HG02678 (cell line): ENCODE measurements at regions not wholly inside any gene's neighbourhood (a gene's known extent, or its start where the extent isn't known, plus 50 kb on each side); places are given as distances from the start of the nearest gene placed in this dataset.
"Not testable (repeated sequence)": the region's sequence is repeated elsewhere in the genome, so short reads cannot be mapped to it uniquely, and the experiment has no call there.

Source experiments
- ATAC-seq: cut with Tn5 transposase; IDR thresholded peaks from one replicate; pipeline ENCODE4 v1.9.1; 2021; ENCODE audit warnings: mild to moderate bottlenecking, moderate library complexity; ENCODE audit not compliant: unreplicated experiment

DNA sequence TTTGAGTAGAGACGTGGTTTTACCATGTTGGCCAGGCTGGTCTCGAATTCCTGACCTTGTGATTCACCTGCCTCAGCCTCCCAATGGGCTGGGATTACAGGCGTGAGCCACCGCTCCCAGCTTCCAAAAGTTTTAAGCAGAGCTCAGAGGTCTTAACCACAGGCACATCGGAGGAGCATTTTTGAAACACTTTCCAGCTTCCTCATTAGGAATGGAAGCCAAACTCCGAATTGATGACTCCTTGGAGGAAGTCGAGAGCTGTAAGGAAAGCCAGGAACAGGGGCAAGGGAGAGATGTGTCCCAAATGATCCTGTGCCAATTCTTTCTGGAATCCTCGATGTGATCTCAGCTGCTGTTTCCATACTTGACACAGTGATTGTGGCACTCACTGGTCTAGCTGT lies 56.2 kb upstream of the CCZ1B start:
- ATAC-seq: not testable (repeated sequence)

DNA sequence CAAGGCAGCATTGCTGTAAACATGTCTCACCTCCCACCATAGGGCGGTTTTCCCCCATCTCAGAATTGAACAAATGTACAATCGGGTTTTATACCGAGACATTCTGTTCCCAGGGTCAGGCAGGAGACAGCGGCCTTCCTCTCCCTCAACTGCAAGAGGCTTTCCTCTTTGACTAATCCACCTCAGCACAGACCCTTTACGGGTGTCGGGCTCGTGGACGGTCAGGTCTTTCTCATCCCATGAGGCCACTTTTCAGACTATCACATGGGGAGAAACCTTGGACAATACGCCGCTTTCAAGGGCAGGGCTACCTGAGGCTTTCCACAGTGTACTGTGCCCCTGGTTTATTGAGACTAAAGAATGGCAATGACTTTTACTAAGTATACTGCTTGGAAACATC lies 57.7 kb upstream of the CCZ1B start:
- ATAC-seq: not testable (repeated sequence)

DNA sequence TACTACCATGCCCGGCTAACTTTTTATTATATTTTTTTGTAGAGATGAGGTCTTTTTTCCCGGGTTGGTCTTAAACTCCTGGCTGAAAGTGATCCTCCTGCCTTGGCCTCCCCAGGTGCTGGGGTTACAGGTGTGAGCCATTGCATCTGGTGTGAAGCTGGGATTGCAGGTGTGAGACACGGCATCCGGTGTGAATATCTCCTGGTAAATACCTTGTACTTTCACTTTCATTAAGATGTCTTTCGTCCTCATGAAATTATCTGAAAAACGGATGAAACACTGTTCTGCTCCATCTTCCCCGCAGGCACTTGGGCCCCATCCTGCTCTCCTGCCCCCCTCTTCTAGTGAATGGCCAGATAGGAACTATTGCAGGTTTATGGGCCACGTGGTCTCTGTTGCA lies 60.1 kb upstream of the CCZ1B start:
- ATAC-seq: no peak

DNA sequence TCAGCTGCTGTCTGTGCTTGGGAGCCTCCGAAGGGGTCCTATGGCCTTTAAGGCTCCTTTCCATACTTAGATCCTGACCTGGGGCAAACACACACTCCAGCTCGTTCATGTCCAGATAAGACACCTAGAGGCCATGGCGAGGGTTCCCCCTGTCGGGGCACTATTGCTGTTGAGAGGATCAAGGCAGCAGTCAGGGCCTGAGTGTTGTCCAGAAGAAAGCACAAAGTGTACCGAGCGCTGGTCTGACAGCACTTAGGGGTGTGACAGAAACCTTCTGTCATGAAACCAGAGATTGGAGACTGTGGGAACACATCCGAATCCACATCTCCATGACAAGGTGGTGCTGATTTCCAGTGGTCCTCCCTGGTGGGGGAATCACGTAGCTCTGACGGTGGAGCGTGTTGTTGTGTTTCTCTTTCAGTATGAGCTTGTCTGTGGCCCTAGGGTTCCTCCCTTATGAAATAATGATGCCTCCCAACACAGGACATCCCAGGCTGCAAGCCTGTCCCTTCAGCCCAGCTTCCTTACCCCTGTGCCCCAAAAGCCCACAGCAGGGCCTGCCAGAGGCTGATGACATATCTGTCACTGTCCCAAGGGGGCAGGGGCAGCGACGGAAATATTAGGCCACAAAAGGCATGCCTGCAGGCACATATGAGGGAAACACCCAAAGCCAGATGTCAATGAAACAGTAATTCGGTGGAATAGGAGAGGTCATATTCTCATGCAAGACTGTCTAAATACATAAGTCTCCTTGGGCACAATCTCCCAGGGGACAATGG lies 62.4 kb upstream of the CCZ1B start:
- ATAC-seq: not testable (repeated sequence)

DNA sequence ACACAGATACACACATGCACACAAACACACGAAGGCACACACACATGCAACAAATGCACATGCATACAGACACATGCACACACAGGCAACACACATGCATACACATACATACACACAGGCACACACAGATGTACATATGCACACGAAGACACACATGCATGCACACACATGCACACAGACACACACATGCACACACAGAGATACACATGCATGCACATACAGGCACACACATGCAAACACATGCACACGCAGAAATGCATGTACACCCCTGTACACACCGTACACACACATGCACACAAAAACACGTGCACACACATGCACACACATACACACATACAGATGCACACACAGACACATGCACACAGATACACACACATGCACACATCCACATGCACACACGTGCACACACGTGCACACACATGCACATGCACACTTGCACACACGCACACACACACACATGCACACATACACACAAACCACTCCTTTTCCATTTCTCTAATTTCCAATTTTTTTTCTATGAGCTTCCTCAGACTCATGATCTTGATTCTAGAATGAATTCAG lies 63.3 kb upstream of the CCZ1B start:
- no peak for ATAC-seq

DNA sequence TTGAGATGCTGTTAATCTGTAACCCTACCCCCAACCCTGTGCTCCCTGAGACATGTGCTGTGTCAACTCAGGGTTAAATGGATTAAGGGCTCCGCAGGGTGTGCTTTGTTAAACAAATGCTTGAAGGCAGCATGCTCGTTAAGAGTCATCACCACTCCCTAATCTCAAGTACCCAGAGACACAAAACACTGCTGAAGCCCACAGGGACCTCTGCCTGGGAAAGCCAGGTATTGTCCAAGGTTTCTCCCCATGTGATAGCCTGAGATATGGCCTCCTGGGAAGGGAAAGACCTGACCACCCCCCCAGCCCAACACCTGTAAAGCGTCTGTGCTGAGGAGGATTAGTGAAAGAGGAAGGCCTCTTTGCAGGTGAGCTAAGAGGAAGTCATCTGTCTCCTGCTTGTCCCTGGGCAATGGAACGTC lies 76.0 kb upstream of the CCZ1B start:
- ATAC-seq: not testable (repeated sequence)

DNA sequence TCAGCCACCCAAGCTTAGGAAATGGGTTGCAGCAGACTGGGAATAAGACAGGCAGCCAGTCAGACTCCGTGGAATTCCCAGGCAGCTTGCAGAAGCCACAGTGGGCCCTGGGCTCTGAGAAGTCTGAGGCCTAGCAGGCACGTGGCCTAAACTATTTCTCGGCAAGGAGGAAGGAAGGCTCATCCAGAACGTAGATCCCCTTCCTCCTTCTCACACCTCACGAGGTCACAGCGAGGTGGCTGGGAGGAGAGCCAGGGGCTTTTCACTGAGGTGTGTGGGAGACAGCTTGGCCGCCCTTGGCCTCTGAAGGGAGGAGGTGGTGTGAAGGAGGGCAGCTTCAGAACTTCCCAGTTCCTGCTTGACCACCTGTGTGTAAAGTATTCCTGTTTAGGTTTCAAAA lies 77.2 kb upstream of the CCZ1B start:
- not testable (repeated sequence) for ATAC-seq

DNA sequence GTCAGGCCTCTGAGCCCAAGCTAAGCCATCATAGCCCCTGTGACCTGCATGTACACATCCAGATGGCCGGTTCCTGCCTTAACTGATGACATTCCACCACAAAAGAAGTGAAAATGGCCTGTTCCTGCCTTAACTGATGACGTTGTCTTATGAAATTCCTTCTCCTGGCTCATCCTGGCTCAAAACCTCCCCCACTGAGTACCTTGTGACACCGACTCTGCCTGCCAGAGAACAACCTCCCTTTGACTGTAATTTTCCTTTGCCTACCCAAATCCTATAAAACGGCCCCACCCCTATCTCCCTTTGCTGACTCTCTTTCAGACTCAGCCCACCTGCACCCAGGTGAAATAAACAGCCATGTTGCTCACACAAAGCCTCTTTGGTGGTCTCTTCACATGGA lies 77.7 kb upstream of the CCZ1B start:
- ATAC-seq: not testable (repeated sequence)

DNA sequence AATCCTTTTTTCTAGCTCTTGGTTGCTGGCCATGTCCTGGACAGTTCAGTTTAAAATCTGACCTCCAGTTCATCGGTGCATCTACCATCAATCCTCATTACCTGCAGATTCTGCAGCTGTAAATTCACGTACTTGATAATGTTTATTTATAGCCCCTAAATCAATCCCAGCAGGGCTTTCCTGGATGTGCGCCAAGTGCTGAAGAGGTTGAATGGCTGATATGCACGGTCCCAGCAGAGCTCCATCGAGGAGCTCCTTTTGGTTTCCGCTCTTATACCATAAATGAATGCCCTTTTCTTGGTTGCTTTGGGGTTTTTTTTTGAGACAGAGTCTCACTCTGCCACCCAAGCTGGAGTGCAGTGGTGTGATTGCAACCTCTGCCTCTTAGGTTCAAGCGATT lies 91.2 kb upstream of the CCZ1B start:
- ATAC-seq: no peak

DNA sequence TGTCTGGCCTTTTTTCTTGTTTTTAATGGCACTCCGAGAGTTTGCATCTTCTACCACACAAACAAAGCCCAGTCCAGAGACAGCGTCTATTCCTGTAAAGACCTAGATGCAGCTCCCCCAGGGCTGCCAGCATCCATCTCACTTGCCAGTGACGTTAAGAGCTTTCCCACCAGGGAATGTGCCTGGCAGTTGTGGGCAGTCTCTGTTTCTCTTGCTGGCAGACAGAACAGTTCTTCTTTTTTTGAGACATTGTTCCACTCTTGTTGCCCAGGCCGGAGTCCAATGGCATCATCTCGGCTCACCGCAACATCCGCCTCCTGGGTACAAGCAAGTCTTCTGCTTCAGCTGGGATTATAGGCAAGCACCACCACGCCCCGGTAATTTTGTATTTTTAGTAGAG lies 93.1 kb upstream of the CCZ1B start:
- ATAC-seq: not testable (repeated sequence)

DNA sequence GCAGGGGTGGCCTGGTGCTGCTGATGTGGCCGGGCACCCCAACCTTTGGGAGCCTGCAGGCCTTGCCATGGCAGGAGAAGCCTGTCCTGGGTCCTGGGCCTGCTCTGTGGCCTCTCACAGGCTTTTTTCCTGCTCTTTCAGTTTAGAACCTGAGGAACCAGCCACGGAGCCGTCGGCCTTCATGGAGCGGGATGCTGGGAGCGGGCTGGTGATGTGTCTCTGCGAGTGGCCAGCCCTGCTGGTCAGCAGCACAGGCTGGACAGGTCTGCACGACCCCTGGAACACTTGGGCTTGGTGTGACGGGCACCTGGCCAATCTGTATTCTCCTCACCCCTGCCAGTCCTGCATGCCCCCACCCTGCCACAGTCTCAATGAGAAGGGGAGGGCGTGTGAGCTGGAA lies 98.4 kb upstream of the CCZ1B start:
- not testable (repeated sequence) for ATAC-seq

DNA sequence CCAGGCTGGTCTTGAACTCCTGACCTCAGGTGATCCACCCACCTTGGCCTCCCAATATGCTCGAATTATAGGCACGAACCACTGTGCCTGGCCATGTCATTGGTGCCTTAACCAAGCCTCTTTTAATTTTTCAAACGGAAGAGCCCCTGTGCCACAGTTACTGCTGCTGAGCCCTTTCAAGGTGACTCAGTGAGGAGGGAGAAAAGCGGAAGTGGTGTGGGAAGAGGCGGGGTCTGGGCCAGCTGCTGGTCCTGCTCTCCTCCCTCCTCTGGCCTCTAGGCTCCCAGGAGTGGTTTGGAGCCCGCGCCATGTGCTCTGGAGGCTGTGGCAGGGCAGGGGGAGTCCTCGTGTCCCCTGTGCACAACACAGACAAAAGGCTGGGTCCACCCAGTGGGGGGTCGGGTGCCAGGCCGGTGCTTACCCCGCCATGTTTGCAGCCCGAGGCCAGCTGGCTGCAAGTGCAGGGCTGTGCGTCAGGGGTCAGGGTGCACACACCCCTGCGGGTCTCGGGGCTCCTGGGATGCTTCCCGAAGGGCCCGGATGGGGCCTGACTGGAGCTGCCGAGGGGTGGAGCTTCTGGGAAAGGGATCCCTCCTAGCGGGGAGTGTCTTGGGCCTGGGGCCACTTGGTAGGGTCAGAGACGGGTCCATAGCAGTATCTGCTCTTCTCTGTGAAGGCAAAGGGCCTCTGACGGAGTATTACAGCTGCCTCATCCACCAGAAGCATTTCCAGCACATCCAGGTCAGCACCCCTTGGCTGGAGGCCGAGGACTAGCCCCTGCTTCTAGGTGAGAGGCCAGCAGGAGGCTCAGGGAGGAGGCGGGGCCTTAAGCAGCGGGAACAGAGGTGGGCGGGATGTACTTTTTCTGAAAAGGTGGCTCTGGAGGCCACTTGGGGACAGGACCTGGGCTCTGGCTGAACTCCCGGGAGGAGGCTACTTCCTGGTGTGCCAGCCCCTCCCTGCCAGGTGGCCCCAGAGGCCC lies 100.4 kb upstream of the CCZ1B start:
- not testable (repeated sequence) for ATAC-seq

DNA sequence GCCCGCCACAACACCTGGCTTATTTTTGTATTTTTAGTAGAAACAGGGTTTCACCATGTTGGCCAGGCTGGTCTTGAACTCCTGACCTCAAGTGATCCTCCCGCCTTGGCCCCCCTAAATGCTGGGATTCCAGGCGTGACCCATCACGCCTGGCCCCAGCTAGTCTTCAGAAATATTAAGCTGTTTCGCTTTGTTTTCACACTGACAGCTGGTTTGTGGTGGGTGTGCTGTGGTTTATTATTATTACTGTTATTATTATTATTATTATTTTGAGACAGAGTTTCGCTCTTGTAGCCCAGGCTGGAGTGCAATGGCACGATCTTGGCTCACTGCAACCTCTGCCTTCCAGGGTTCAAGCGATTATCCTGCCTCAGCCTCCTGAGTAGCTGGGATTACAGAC lies 101.6 kb upstream of the CCZ1B start:
- not testable (repeated sequence) for ATAC-seq

DNA sequence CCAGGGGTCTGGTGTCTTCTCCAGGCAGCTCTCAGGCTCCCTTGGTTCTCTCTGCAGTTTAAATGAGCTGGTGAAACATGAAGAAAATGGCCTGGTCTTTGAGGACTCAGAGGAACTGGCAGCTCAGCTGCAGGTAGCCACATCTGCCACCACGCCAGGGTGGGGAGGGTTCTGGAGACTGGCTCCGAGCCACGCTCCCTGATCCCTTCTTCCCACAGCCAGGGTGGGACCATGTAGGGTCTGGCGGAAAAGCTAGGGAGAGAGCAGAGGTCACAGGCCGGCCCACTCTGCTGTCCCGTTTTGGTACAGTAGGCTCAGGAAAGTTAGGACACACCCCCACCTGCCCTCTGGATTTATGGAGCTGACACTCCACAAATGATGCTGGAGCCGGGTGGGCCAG lies 103.5 kb upstream of the CCZ1B start:
- ATAC-seq: not testable (repeated sequence)

DNA sequence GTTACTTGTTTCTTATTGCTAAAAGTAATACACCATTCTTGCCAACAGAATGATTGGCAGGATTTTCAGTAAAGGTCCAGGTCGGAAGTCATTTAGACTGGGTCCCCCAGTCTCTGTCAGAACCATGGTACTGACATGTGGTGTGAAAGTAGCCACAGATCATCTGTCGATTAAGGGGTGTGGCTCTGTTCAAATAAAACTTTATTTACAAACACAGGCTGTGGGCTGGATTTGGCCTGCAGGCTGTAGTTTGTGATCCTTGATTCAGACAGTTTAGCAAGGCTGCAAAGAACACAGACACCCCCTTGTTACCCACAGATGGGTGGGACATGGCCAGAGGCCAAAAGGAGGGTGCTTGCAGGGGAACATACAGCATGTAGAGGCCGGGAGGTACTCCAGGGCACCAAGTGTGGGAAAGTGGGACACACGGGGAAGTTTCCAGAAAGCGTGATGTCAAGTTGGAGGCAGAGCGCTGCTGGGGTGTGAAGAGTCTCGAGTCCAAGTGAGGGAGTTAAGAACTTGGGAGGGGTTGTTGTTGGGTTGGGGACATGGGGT lies 104.1 kb upstream of the CCZ1B start:
- not testable (repeated sequence) for ATAC-seq

DNA sequence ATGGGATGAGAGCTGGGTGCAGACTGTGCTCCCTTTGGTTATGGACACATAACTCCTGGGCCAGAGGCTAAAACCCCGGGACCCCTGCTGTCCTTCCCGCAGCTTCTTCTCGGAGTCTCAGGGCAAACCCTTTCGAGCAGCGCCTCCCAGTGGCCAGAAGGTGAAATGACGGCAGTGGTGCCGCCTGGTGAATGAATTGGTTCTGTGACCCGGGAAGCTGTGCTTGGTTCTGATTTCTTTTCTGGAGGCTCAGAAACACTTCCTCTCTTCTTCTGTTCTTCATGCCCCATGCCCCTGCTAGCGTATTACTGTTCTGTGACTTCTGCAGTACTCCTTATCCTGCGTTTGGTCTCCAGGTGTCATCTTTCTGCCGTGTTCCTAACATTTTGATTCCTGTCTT lies 104.7 kb upstream of the CCZ1B start:
- ATAC-seq: not testable (repeated sequence)

DNA sequence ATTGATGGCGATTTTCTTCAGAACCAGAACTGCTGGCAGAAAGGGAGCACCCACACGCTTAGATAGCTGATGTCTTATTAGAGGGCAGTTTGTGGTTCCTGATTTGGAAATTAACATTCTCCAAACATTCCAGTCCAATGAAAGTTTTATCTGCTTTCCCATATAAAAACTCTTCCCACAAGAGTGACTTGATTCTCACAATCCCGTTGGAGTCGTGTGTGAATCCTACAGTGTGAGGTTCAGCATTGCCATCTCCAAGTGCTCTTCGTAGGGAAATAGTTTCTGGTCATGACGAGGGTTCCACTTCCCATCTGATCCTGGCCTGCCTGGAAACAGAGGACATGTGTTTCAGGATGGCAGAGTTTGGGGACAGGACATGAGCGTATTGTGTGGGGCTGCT lies 105.4 kb upstream of the CCZ1B start:
- ATAC-seq: not testable (repeated sequence)

DNA sequence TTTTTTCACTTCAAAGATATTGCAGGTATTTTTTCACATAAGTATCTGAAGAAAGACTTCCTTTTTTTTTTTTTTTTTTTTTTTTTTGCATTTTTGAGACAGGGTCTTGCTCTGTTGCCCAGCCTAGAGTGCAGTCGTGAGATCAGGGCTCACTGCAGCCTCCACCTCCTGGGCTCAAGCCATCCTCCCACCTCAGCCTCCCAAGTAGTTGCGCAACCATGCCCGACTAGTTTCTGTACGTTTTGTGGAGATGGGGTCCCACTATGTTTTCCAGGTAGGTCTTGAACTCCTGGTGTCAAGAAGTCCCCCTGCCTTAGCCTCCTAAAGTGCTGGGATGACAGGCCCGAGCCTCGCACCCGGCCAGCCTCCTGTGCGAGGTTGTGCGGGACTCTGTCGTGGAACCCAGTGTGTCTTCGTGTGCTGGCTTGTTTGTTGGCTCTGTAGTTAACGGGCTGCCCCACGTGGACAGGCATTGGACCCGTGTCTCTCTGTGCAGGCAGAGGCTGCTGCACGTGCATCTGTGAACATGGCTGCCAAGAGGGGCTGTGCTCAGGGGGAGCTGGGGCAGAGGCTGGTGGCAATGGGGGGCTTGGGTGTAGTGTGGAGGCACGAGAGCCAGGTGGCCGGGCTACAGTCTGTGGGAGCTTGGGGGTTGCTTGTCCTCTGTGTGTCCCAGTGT lies 108.0 kb upstream of the CCZ1B start:
- ATAC-seq: not testable (repeated sequence)

DNA sequence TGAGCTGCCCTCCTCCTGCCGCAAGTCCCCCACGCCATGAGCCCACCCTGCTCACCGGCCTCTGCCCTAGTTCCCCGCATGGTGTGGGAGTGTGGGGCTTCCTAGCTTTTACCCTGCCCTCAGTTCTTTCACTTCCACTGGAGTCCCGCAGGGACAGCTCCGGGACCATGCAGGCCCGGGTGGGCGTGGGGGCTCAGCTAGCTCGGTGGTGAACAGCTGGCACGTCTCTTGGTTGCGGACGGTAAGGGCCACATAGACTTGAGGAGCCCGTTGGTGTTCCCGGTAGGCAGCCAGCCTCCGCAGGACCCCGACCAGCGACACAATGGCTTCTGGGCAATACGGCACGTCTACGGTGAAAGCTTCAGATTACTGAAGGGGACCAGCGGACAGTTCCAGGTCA lies 108.9 kb upstream of the CCZ1B start:
- no peak for ATAC-seq

DNA sequence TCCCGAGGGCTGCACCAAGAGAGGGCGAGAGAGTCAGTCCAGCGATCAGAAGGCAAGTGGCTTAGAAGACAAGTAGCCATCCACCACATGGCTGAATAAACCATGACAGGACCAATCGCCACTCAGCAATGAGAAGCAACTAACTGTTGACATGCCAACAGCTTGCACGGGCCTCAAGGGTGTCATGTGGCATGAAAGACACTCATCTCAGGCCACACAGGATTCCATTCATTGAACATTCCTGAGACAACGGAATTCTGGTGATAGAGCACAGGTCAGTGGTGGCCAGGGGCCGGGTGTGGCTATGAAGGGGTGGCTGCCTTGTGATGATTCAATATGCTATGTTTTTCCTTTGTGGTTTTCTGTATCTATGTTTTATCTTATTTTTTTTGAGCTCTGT lies 110.6 kb upstream of the CCZ1B start:
- ATAC-seq: not testable (repeated sequence)

DNA sequence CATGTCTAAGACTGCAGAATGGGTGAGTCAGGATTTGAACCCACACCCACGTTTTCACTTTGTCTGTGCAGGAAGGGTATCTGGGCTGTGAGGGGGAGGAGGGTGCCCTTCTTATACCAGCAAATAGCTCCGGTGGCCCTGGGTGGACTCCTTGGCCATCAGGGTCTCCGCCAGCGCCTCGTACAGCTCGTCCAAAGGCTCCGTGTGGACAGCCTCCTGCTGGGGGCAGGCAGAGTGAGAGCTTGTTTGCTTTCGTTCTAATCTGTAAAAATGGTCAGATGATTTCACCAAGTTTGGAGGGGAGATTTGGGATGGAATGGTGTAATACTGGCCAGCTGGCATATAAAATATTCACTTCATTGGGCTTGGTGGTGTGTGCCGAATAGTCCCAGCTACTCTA lies 111.7 kb upstream of the CCZ1B start:
- ATAC-seq: not testable (repeated sequence)
